Stimulated activated CD8-positive, alpha-beta memory T cell treated with anti-CD3 and anti-CD28 coated beads, Interleukin-12 subunit alpha, Interleukin-12 subunit beta, amount 100 ng/mL, for 1 hour (primary cell): ENCODE measurements at regions not wholly inside any gene's neighbourhood (a gene's known extent, or its start where the extent isn't known, plus 50 kb on each side); places are given as distances from the start of the nearest gene placed in this dataset.

Experiments
- DNase-seq: peaks from one replicate; pipeline ENCODE4 v3.0.0-alpha.2; 2020; ENCODE audit warnings: low read depth

GRCh38 chrX:39603230-39603629, 494.5 kb downstream of the BCOR start:
- no peak for DNase-seq

- no peak for DNase-seq
Measured at GRCh38 chrX:39605183-39605582, 492.6 kb downstream of the BCOR start.

- no peak for DNase-seq
Measured at GRCh38 chrX:39605866-39606265, 491.9 kb downstream of the BCOR start.

GRCh38 chrX:39609941-39610340, 487.8 kb downstream of the BCOR start:
- DNase-seq: no peak

GRCh38 chrX:39611468-39611867, 486.3 kb downstream of the BCOR start:
- no peak for DNase-seq

- no peak for DNase-seq
Measured at GRCh38 chrX:39613482-39613995, 484.2 kb downstream of the BCOR start.

GRCh38 chrX:39613997-39614679, 483.6 kb downstream of the BCOR start:
- DNase-seq: no peak

- no peak for DNase-seq
Measured at GRCh38 chrX:39614680-39614998, 483.1 kb downstream of the BCOR start.

GRCh38 chrX:39616098-39616729, 481.5 kb downstream of the BCOR start:
- no peak for DNase-seq

- no peak for DNase-seq
Measured at GRCh38 chrX:39616731-39617130, 481.0 kb downstream of the BCOR start.

GRCh38 chrX:39618178-39618577, 479.6 kb downstream of the BCOR start:
- DNase-seq: no peak

- no peak for DNase-seq
Measured at GRCh38 chrX:39619182-39620009, 478.4 kb downstream of the BCOR start.

GRCh38 chrX:39624166-39624565, 473.6 kb downstream of the BCOR start:
- DNase-seq: no peak

GRCh38 chrX:39625810-39626209, 471.9 kb downstream of the BCOR start:
- DNase-seq: no peak

- no peak for DNase-seq
Measured at GRCh38 chrX:39626749-39627148, 471.0 kb downstream of the BCOR start.

GRCh38 chrX:39627257-39627656, 470.5 kb downstream of the BCOR start:
- no peak for DNase-seq

GRCh38 chrX:39629001-39629400, 468.8 kb downstream of the BCOR start:
- DNase-seq: no peak

GRCh38 chrX:39630344-39630743, 467.4 kb downstream of the BCOR start:
- DNase-seq: no peak

GRCh38 chrX:39631276-39632229, 466.2 kb downstream of the BCOR start:
- DNase-seq: no peak

- DNase-seq: no peak
Measured at GRCh38 chrX:39633293-39633692, 464.5 kb downstream of the BCOR start.

GRCh38 chrX:39636481-39636880, 461.3 kb downstream of the BCOR start:
- no peak for DNase-seq

GRCh38 chrX:39638526-39638925, 459.2 kb downstream of the BCOR start:
- no peak for DNase-seq
